ENCODE measurements at regions not wholly inside any gene's neighbourhood (a gene's known extent, or its start where the extent isn't known, plus 50 kb on each side); places are given as distances from the start of the nearest gene placed in this dataset.

DNA sequence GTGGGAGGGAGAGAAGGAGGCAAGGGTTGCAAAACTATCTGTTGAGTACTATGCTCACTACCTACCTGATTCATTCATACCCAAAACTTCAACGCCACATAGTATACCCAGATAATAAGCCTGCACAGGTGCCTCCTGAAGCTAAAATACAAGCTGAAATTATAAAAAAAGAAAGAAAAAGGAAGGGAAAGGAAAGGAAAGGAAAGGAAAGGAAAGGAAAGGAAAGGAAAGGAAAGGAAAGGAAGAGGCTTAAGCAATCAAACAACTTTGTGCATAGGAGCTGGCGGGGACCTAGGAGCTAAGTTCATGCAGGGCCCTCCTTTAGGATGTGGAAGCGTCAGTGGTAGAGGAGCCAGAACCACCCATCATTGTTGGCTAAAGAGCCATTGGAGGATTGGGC is 108.9 kb upstream of the SYNDIG1 start:
- Histone ChIP-seq H3K27me3 (ENCODE audit: insufficient read depth, low read length) (no peaks in the 10 kb centered on the region), H4K20me1 (ENCODE audit: insufficient read depth, low read length) (no peaks in the 10 kb centered on the region), H3K79me2 (ENCODE audit: insufficient read depth, low read length) (no peaks in the 10 kb centered on the region), H3K9me3 (ENCODE audit: insufficient read depth, low read depth, low read length) (peaks cover 10% of the 10 kb centered on the region), H3K4me1 (ENCODE audit: insufficient read depth, low read length) (no peaks in the 10 kb centered on the region), H3K36me3 (ENCODE audit: insufficient read depth, low read length) (no peaks in the 10 kb centered on the region), H3K4me3 (ENCODE audit: insufficient read depth, low read depth, low read length) (no peak overlapping the region), H2AFZ (ENCODE audit: low read depth, low read length) (no peak overlapping the region), H3K4me2 (ENCODE audit: low read length) (no peak overlapping the region), H3K27ac (ENCODE audit: low read depth, low read length) (no peak overlapping the region), H3K9ac (ENCODE audit: low read length) (no peak overlapping the region)
- no peak for FAIRE-seq
- Mint-ChIP-seq H3K4me1 (ENCODE audit: low read depth, unreplicated experiment) (peaks cover 17% of the 10 kb centered on the region), H3K27me3 (ENCODE audit: low read depth, unreplicated experiment) (peaks cover 8% of the 10 kb centered on the region), H3K27ac (ENCODE audit: unreplicated experiment) (no peak overlapping the region), H3K9me3 (ENCODE audit: unreplicated experiment) (peaks cover 10% of the 10 kb centered on the region), H3K4me3 (ENCODE audit: unreplicated experiment) (no peak overlapping the region), H3K36me3 (ENCODE audit: low read depth, unreplicated experiment) (no peaks in the 10 kb centered on the region)
- DNase-seq (ENCODE audit: low read depth): no peak
- TF ChIP-seq, protein P1, sequence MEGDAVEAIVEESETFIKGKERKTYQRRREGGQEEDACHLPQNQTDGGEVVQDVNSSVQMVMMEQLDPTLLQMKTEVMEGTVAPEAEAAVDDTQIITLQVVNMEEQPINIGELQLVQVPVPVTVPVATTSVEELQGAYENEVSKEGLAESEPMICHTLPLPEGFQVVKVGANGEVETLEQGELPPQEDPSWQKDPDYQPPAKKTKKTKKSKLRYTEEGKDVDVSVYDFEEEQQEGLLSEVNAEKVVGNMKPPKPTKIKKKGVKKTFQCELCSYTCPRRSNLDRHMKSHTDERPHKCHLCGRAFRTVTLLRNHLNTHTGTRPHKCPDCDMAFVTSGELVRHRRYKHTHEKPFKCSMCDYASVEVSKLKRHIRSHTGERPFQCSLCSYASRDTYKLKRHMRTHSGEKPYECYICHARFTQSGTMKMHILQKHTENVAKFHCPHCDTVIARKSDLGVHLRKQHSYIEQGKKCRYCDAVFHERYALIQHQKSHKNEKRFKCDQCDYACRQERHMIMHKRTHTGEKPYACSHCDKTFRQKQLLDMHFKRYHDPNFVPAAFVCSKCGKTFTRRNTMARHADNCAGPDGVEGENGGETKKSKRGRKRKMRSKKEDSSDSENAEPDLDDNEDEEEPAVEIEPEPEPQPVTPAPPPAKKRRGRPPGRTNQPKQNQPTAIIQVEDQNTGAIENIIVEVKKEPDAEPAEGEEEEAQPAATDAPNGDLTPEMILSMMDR (IDR thresholded peaks at IDR 0.05; ENCODE audit: insufficient read depth, low read depth, low read length): no peak
- no peak for TF ChIP-seq EZH2 (IDR thresholded peaks at IDR 0.05; ENCODE audit: insufficient read depth, low read length)

DNA sequence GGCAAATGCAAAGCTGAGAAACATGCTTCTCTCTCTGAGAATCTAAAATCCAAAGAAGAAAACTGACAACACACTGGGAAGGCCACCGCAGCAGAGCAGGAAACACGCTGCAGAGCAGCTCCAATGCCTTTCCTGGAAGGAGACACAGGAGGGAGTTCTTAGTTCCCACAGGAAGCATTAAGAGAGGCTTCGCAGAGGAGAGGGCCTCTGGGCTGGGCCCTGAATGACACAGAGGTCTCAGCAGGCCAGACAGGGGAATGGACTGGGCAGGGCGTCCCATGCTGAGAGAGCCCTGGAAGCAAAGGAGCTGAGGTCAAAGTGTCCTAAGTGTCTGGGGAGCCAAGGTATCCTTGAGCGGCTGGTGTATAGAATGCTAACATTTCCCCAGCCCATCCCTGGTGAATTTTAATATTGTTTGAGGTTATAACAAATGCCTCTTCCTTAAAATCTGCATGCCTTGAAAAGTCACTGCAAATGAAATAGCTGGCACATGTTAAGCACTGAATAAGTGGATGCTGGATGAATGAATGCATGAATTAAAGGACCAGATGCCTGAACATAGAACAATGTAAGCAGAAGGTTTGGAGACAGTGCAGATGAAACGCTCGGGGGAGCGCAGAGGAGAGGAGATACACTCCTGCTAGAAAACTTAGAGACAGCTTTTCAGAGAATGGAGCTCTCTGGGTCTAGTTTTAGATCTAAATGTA is 110.0 kb upstream of the SYNDIG1 start:
- H2AFZ ChIP-seq (ENCODE audit: low read depth, low read length): no peak overlapping the region
- no peaks in the 10 kb centered on the region for H3K4me1 ChIP-seq (ENCODE audit: insufficient read depth, low read length)
- TF ChIP-seq, protein P1 (IDR thresholded peaks at IDR 0.05; ENCODE audit: insufficient read depth, low read depth, low read length): no peak
- TF ChIP-seq EZH2 (IDR thresholded peaks at IDR 0.05; ENCODE audit: insufficient read depth, low read length): no peak
- peaks cover 8% of the 10 kb centered on the region for H3K9me3 Mint-ChIP-seq (ENCODE audit: unreplicated experiment)
- no peak overlapping the region for H3K9ac ChIP-seq (ENCODE audit: low read length)
- H3K4me3 ChIP-seq (ENCODE audit: insufficient read depth, low read depth, low read length): no peak overlapping the region
- H3K36me3 ChIP-seq (ENCODE audit: insufficient read depth, low read length): no peaks in the 10 kb centered on the region
- no peak overlapping the region for H3K4me2 ChIP-seq (ENCODE audit: low read length)
- FAIRE-seq: no peak
- no peak for DNase-seq (ENCODE audit: low read depth)
- no peaks in the 10 kb centered on the region for H3K36me3 Mint-ChIP-seq (ENCODE audit: low read depth, unreplicated experiment)
- H3K4me3 Mint-ChIP-seq (ENCODE audit: unreplicated experiment): no peak overlapping the region
- no peaks in the 10 kb centered on the region for H3K79me2 ChIP-seq (ENCODE audit: insufficient read depth, low read length)
- no peaks in the 10 kb centered on the region for H4K20me1 ChIP-seq (ENCODE audit: insufficient read depth, low read length)
- no peak overlapping the region for H3K27ac ChIP-seq (ENCODE audit: low read depth, low read length)
- H3K4me1 Mint-ChIP-seq (ENCODE audit: low read depth, unreplicated experiment): peaks cover 9% of the 10 kb centered on the region
- H3K9me3 ChIP-seq (ENCODE audit: insufficient read depth, low read depth, low read length): peaks cover 10% of the 10 kb centered on the region
- peaks cover 8% of the 10 kb centered on the region for H3K27me3 Mint-ChIP-seq (ENCODE audit: low read depth, unreplicated experiment)
- H3K27ac Mint-ChIP-seq (ENCODE audit: unreplicated experiment): no peak overlapping the region
- H3K27me3 ChIP-seq (ENCODE audit: insufficient read depth, low read length): no peaks in the 10 kb centered on the region

DNA sequence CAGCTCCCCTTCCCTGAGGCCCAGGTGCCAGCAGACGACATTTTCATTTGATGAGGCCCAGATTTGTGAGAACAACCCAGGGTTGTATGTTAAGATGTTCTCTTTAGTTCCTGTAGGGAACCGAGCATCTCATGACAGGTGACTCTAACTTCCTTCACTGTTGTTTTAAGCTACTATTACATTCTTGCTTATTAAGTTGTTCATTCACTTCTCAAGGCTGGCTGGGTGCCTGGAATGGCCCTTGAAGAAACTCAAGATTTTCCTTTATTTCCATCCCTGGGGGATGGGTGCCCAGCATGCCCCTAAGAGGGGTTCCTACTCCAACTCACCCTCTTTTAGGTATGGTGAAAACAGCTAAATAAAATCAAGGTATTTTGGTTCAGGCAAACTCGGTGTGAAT is 111.5 kb upstream of the SYNDIG1 start:
- H4K20me1 ChIP-seq (ENCODE audit: insufficient read depth, low read length): no peaks in the 10 kb centered on the region
- Mint-ChIP-seq H3K4me3 (ENCODE audit: unreplicated experiment) (peak overlapping the region; percentile 16), H3K36me3 (ENCODE audit: low read depth, unreplicated experiment) (no peaks in the 10 kb centered on the region), H3K9me3 (ENCODE audit: unreplicated experiment) (peaks cover 8% of the 10 kb centered on the region), H3K4me1 (ENCODE audit: low read depth, unreplicated experiment) (peaks cover 5% of the 10 kb centered on the region), H3K27ac (ENCODE audit: unreplicated experiment) (no peak overlapping the region), H3K27me3 (ENCODE audit: low read depth, unreplicated experiment) (peaks cover 8% of the 10 kb centered on the region)
- no peak overlapping the region for H3K9ac ChIP-seq (ENCODE audit: low read length)
- no peak overlapping the region for H2AFZ ChIP-seq (ENCODE audit: low read depth, low read length)
- no peaks in the 10 kb centered on the region for H3K36me3 ChIP-seq (ENCODE audit: insufficient read depth, low read length)
- H3K4me2 ChIP-seq (ENCODE audit: low read length): no peak overlapping the region
- H3K27me3 ChIP-seq (ENCODE audit: insufficient read depth, low read length): no peaks in the 10 kb centered on the region
- H3K4me1 ChIP-seq (ENCODE audit: insufficient read depth, low read length): no peaks in the 10 kb centered on the region
- DNase-seq (ENCODE audit: low read depth) (no peak), FAIRE-seq (no peak)
- H3K27ac ChIP-seq (ENCODE audit: low read depth, low read length): no peak overlapping the region
- H3K9me3 ChIP-seq (ENCODE audit: insufficient read depth, low read depth, low read length): peaks cover 10% of the 10 kb centered on the region
- TF ChIP-seq, protein P1 (IDR thresholded peaks at IDR 0.05; ENCODE audit: insufficient read depth, low read depth, low read length): no peak
- no peak for TF ChIP-seq EZH2 (IDR thresholded peaks at IDR 0.05; ENCODE audit: insufficient read depth, low read length)
- no peaks in the 10 kb centered on the region for H3K79me2 ChIP-seq (ENCODE audit: insufficient read depth, low read length)
- H3K4me3 ChIP-seq (ENCODE audit: insufficient read depth, low read depth, low read length): no peak overlapping the region
